Activated CD4-positive, alpha-beta T cell treated with anti-CD3 and anti-CD28 coated beads for 36 hours (primary cell): ENCODE measurements at regions not wholly inside any gene's neighbourhood (a gene's known extent, or its start where the extent isn't known, plus 50 kb on each side); places are given as distances from the start of the nearest gene placed in this dataset.

Experiments
- ATAC-seq: fragments of 200-7000 bp; cut with Tn5 transposase; one replicate; pipeline ENCODE4 v1.10.0; 2021; ENCODE audit warnings: mild to moderate bottlenecking, moderate library complexity
- CTCF ChIA-PET: fragments of 350-600 bp; sonication (Branson Sonifier 250); formaldehyde crosslinking; loops from one replicate; lab custom pipeline; 2021; ENCODE audit warnings: antibody characterized with exemption; lab: Charles Lee
- POLR2A ChIA-PET: fragments of 350-600 bp; sonication (Branson Sonifier 250); formaldehyde crosslinking; loops from one replicate; lab custom pipeline; 2021; ENCODE audit warnings: antibody characterized with exemption, inconsistent platforms; lab: Charles Lee
- DNase-seq: peaks from one replicate; pipeline ENCODE4 v3.0.0-alpha.2; 2020
- H3K27ac Mint-ChIP-seq: one replicate; pipeline ENCODE4 v1.8.0; 2021; ENCODE audit warnings: mixed read lengths
- H3K27me3 Mint-ChIP-seq: one replicate; pipeline ENCODE4 v1.8.0; 2021; ENCODE audit warnings: mixed read lengths
- H3K36me3 Mint-ChIP-seq: one replicate; pipeline ENCODE4 v1.8.0; 2021; ENCODE audit warnings: low read depth, mixed read lengths
- H3K4me1 Mint-ChIP-seq: one replicate; pipeline ENCODE4 v1.8.0; 2021; ENCODE audit warnings: mixed read lengths
- H3K4me3 Mint-ChIP-seq: one replicate; pipeline ENCODE4 v1.8.0; 2021; ENCODE audit warnings: mild to moderate bottlenecking, moderate library complexity, mixed read lengths
- H3K9me3 Mint-ChIP-seq: one replicate; pipeline ENCODE4 v1.8.0; 2021; ENCODE audit warnings: low read depth, mixed read lengths
- intact Hi-C, 2 experiments: fragments of 100-400 bp; cut with DNase I in 1 of 2; cut with micrococcal nuclease in 1 of 2; formaldehyde crosslinking; loops; one replicate each; pipeline versions ENCODE4 v1.14.2 to v1.15.1; 2022 to 2024; cut with DNase I, micrococcal nuclease

DNA sequence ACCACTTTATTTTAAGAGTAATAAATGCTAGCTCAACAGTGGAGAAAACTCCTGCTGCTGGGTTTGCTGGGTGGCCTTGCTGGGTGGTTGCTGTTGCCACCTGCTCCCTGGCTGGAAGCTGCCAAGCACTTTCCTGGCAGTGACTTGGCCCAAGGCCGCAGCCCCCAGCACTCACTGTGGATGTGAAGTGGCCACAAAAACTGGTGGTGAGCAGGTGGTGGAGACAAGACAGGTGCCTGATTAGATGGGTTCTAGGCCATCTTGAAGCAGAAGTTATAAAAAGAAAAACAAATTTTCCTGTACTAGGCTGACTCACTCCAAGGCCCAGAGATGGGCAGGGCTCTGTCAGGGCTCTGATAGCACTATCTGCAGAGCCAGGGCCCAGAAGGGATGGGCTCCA, 224.7 kb upstream of the NLRP1 start:
- Mint-ChIP-seq H3K4me3 (no peak overlapping the region), H3K9me3 (peaks cover 17% of the 10 kb centered on the region), H3K4me1 (no peaks in the 10 kb centered on the region), H3K27me3 (peaks cover 10% of the 10 kb centered on the region), H3K27ac (no peak overlapping the region), H3K36me3 (peaks cover 2% of the 10 kb centered on the region)
- ATAC-seq (no peak), DNase-seq (no peak)
- intact Hi-C loops = no loop called here
- ChIA-PET POLR2A (no interaction called here), CTCF (no interaction called here)

DNA sequence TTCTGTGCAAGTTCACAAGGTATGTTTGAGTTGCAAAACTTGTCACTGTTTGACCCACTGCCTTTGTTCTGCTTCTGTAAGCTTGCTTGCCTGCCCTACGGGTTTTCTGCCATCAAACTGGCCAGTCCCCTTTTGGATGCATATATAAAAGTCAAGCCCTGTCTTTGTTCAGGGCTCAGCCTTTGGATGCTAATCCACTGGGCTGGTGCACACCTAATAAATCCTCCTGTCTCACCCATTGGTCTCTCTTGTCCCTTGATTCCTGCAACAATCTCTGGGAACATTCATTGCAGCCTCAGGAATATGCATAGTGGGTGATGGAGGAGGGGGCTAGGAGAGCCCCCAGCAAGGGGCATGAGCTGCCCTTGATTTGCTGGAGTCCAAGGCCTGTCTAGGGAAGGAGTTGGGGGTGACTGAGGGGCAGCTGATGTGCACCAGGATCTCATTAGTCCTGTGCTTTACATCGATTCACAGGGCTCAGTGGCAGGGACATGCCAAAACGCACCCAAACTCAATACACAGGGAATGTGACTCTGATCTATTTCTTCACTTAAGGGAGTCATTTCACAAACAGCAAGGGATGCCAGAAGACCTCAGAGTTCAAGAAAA, 225.4 kb upstream of the NLRP1 start:
- H3K4me3 Mint-ChIP-seq = no peak overlapping the region
- ATAC-seq = no peak
- H3K27ac Mint-ChIP-seq = no peak overlapping the region
- no peak for DNase-seq
- intact Hi-C loops = no loop called here
- H3K4me1 Mint-ChIP-seq = no peaks in the 10 kb centered on the region
- peaks cover 9% of the 10 kb centered on the region for H3K27me3 Mint-ChIP-seq
- ChIA-PET CTCF (no interaction called here), POLR2A (no interaction called here)
- H3K9me3 Mint-ChIP-seq = peaks cover 17% of the 10 kb centered on the region
- H3K36me3 Mint-ChIP-seq = peaks cover 2% of the 10 kb centered on the region

- intact Hi-C loops = no loop called here
- H3K27me3 Mint-ChIP-seq = peaks cover 7% of the 10 kb centered on the region
- H3K27ac Mint-ChIP-seq = no peak overlapping the region
- no peak overlapping the region for H3K4me3 Mint-ChIP-seq
- H3K4me1 Mint-ChIP-seq = no peaks in the 10 kb centered on the region
- peaks cover 17% of the 10 kb centered on the region for H3K9me3 Mint-ChIP-seq
- CTCF ChIA-PET = no interaction called here
- ATAC-seq = no peak
- POLR2A ChIA-PET = no interaction called here
- peaks cover 2% of the 10 kb centered on the region for H3K36me3 Mint-ChIP-seq
- DNase-seq = no peak
Observed at GRCh38 chr17:5812590-5812989, 228.3 kb upstream of the NLRP1 start.

GRCh38 chr17:5813357-5813756, 229.0 kb upstream of the NLRP1 start:
- DNase-seq (no peak), ATAC-seq (no peak)
- H3K4me1 Mint-ChIP-seq = no peaks in the 10 kb centered on the region
- ChIA-PET CTCF (no interaction called here), POLR2A (no interaction called here)
- H3K9me3 Mint-ChIP-seq = peaks cover 17% of the 10 kb centered on the region
- peaks cover 2% of the 10 kb centered on the region for H3K36me3 Mint-ChIP-seq
- no peak overlapping the region for H3K4me3 Mint-ChIP-seq
- intact Hi-C loops = no loop called here
- H3K27ac Mint-ChIP-seq = no peak overlapping the region
- peaks cover 13% of the 10 kb centered on the region for H3K27me3 Mint-ChIP-seq

GRCh38 chr17:5815396-5815795, 231.1 kb upstream of the NLRP1 start:
- H3K27ac Mint-ChIP-seq = no peak overlapping the region
- no peak overlapping the region for H3K4me3 Mint-ChIP-seq
- ChIA-PET POLR2A (no interaction called here), CTCF (interaction anchor here (0.6 kb wide), 1 partner anchor 253 kb away, joined by 4 read pairs; no protein-coding TSS in a partner anchor)
- DNase-seq = no peak
- peaks cover 9% of the 10 kb centered on the region for H3K9me3 Mint-ChIP-seq
- H3K4me1 Mint-ChIP-seq = no peaks in the 10 kb centered on the region
- ATAC-seq = no peak
- H3K27me3 Mint-ChIP-seq = peaks cover 25% of the 10 kb centered on the region
- H3K36me3 Mint-ChIP-seq = peaks cover 2% of the 10 kb centered on the region
- intact Hi-C loops = no loop called here

DNA sequence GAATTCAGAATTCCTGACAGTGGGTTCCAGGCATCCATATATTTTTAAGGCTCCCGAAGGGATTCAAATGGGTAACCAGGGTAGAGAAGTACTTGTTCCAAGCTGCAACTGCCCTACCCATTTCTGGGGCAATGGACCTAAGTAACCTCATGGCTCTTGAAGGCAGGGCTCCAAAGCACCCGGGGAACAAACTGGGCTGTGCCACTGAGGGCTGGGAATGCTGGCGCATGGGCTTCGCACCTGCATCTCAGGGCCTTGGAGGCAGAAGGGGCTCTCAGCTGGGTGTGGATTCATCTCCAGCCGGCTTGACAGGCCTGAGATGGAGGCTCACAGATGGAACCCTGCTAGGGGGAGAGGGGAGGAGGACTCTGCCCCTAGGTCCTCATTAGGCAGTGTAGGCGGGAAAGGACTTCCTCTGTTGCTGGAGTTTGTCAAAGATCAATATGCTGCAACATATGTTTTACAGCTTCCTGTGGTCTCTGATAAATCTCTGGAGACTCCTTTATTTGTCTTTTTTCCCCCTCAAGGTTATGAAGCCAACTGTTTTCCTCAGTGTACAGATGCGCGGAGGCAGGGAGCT, 232.3 kb upstream of the NLRP1 start:
- POLR2A ChIA-PET = interaction anchor here (0.7 kb wide), 1 partner anchor 8 kb away, joined by 3 read pairs; no protein-coding TSS in a partner anchor
- DNase-seq (no peak), ATAC-seq (no peak)
- H3K36me3 Mint-ChIP-seq = no peaks in the 10 kb centered on the region
- no peak overlapping the region for H3K4me3 Mint-ChIP-seq
- CTCF ChIA-PET = no interaction called here
- no peaks in the 10 kb centered on the region for H3K4me1 Mint-ChIP-seq
- intact Hi-C loops = no loop called here
- H3K27me3 Mint-ChIP-seq = peaks cover 27% of the 10 kb centered on the region
- no peak overlapping the region for H3K27ac Mint-ChIP-seq
- H3K9me3 Mint-ChIP-seq = peaks cover 3% of the 10 kb centered on the region

DNA sequence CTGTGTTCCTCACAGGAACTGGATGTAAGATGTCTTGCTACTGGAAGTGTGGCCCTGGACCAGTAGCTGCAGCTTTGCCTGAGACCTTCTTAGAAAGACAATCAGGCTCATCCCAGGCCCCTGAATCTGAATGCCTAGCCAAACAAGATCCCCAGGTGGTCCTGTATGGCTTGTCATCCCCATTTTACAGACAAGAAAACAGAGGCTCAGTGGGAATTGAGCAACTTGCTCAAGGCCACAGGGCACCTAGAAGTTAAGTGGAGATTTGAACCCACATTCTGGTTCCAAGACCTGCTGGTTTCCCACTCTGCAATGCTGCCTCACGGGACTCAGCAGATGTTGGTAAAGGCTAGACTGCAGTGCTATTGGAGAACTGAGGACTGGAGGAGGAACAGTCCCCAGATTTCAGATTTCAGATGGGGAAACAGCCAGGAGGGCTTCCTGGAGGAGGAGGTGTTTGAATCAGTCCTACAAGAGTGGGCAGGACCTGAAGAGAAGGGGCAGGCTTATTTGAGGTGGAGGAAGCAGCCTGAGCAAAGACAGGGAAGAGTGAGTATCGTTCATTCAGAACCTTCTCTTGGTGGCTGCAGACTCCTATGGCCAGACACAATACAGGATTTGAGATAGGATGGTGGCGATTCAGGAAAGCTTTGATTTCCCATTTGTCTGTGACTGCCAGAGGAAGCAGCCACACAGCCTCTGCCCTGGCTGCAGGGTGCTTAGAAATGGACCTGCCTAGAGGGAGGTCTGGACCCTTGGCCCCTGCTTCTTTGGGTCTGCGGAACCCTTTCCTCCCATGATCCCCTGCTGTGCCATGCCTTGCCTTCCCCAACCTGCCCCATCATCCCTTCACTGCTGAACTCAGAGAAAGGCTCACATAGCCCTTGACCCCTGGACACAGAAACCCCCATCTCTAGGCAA, 233.4 kb upstream of the NLRP1 start:
- ATAC-seq = no peak
- CTCF ChIA-PET = no interaction called here

GRCh38 chr17:5819396-5819795, 235.1 kb upstream of the NLRP1 start:
- peaks cover 26% of the 10 kb centered on the region for H3K27me3 Mint-ChIP-seq
- no peaks in the 10 kb centered on the region for H3K4me1 Mint-ChIP-seq
- POLR2A ChIA-PET = interaction anchor here (0.6 kb wide), 1 partner anchor 359 kb away, joined by 4 read pairs; no protein-coding TSS in a partner anchor
- H3K4me3 Mint-ChIP-seq = no peak overlapping the region
- DNase-seq (no peak), ATAC-seq (no peak)
- H3K9me3 Mint-ChIP-seq = no peaks in the 10 kb centered on the region
- no peaks in the 10 kb centered on the region for H3K36me3 Mint-ChIP-seq
- CTCF ChIA-PET = no interaction called here
- H3K27ac Mint-ChIP-seq = no peak overlapping the region
- intact Hi-C loops = no loop called here

More for the DNA sequence above, 233.4 kb upstream of the NLRP1 start:
- Mint-ChIP-seq H3K4me1 (no peaks in the 10 kb centered on the region), H3K27ac (no peak overlapping the region), H3K27me3 (peaks cover 26% of the 10 kb centered on the region), H3K9me3 (peaks cover under 1% of the 10 kb centered on the region), H3K4me3 (no peak overlapping the region), H3K36me3 (no peaks in the 10 kb centered on the region)
- POLR2A ChIA-PET = no interaction called here
- DNase-seq = no peak
- intact Hi-C loops = no loop called here

GRCh38 chr17:5819921-5820685, 235.8 kb upstream of the NLRP1 start:
- no peak for ATAC-seq
- intact Hi-C loops = no loop called here
- H3K4me1 Mint-ChIP-seq = no peaks in the 10 kb centered on the region
- CTCF ChIA-PET = interaction anchor here (0.7 kb wide), 1 partner anchor 190 kb away, joined by 3 read pairs; no protein-coding TSS in a partner anchor
- DNase-seq = no peak
- no peaks in the 10 kb centered on the region for H3K9me3 Mint-ChIP-seq
- POLR2A ChIA-PET = interaction anchor here (0.6 kb wide), 1 partner anchor 360 kb away, joined by 4 read pairs; no protein-coding TSS in a partner anchor
- H3K27ac Mint-ChIP-seq = no peak overlapping the region
- H3K36me3 Mint-ChIP-seq = no peaks in the 10 kb centered on the region
- no peak overlapping the region for H3K4me3 Mint-ChIP-seq
- peaks cover 23% of the 10 kb centered on the region for H3K27me3 Mint-ChIP-seq

GRCh38 chr17:5820721-5821456, 236.6 kb upstream of the NLRP1 start:
- intact Hi-C loops = no loop called here
- H3K4me1 Mint-ChIP-seq = no peaks in the 10 kb centered on the region
- H3K36me3 Mint-ChIP-seq = no peaks in the 10 kb centered on the region
- CTCF ChIA-PET = interaction anchor here (0.7 kb wide), 2 partner anchors 36 to 191 kb away, joined by 3 to 5 read pairs; no protein-coding TSS in a partner anchor
- POLR2A ChIA-PET = no interaction called here
- no peaks in the 10 kb centered on the region for H3K9me3 Mint-ChIP-seq
- H3K4me3 Mint-ChIP-seq = no peak overlapping the region
- DNase-seq (peak; percentile 23), ATAC-seq (peak; percentile 71)
- H3K27me3 Mint-ChIP-seq = peaks cover 23% of the 10 kb centered on the region
- no peak overlapping the region for H3K27ac Mint-ChIP-seq
